NK-92 treated with Interleukin-12 subunit alpha and Interleukin-12 subunit beta, amount 100 ng/mL, for 24 hours (cell line): ENCODE measurements at regions not wholly inside any gene's neighbourhood (a gene's known extent, or its start where the extent isn't known, plus 50 kb on each side); places are given as distances from the start of the nearest gene placed in this dataset.

Experiments
- DNase-seq: peaks from one replicate; lab custom pipeline; 2025; lab: John Stamatoyannopoulos, UW

- no peak for DNase-seq
These were observed 331.3 kb downstream of the NSG2 start for GRCh38 chr5:174376726-174377373.

- DNase-seq, result no peak
These were observed 332.8 kb downstream of the NSG2 start for GRCh38 chr5:174378121-174378874.

DNA sequence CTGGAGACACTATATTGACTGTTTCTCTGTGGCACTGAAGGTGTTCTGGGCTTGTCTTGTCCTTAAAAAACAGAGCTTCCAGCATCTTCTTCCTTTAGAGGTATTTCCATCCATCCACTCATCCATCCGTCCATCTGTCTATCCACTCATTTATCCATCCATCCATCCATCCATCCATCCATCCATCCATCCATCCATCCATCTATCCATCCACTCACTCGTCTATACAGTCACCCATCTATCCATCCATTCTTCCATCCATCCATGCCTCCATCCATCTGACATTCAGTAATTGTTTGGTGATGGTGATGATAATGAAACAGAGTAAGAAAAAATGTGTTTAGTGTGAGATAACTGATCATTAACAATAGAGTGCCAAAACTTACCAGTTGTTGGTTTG lies 334.8 kb downstream of the NSG2 start:
- no peak for DNase-seq

DNA sequence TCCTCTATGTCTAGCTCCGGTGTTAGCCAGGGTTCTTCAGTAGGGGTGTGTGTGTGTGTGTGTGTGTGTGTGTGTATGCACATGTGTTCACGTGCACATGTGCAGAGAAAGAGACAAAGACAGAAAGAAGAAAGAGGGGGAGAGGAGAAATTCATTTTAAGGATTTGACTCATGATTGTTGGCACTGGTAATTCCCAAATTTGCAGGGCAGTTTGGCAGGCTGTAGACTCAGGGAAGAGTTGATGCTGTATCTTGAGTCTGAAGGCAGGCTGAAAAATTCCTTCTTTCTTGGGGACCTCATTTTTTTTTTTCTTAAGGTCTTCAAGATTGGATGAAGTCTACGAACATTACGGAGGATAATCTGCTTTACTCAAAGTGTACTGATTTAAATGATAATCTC lies 335.7 kb downstream of the NSG2 start:
- no peak for DNase-seq

DNA sequence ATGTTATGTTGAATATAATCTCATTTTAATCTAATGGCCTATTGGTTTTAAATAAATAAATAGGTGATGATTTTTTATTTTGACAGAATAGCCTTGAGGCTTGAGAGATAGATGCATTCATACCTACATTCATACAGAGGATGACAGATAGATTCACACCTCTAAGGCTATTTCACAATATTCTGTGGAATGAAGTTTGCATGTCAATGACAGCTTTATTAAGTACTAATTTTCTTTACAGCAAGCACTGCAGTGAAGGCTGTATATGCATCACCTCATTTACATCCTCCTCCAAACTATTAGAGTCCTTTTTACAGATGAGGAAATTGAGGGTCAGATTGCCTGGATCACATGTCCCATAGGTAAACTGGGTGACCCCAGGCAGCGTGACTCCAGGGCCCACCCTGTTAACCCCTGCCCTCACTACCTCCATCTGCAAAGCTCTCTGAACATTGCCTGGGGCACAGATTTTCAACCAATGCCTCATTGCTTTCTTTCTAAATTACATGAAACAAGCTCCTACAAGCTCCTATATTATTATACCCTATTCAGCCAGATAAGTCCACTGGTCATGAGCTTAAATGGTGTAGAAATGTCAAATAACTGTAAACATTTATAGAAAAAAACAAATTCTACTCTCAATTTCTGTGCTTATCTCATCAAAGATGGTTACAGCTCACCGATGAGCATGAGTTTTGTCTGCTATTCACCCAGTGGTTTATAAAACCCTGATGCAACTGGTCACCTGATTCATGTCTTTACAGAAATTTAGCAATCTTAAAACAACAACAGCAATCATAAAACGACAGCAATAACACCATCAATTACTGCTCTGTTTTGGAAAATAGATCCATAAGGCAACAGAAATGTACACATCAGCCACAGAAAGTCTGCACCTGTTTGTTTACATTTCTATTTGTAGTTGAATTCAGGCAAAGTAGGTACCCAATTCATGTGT lies 338.0 kb downstream of the NSG2 start:
- DNase-seq, result no peak

DNA sequence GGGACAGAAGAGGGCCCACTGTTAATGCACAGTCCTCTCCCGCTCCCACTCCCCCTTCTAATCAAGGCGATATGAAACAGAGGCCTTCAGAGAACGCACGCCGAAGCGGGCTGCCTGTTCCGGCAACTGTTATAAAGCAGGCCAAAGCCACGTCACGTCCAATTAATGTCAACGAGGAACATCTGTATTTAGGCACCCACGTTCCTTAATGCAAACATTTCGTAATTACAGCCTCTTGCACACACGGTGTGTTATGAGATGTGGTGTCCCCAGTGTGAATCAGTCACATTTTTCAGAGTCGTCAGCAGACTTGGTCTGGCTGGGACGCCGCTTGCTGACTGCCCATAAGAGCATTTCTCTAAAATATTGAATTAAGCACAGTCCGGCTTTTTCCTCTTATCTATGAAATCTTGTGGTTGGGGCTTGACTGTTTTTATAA lies 339.0 kb downstream of the NSG2 start:
- no peak for DNase-seq

- no peak for DNase-seq
These were observed 338.1 kb upstream of the MSX2 start for GRCh38 chr5:174386306-174386705.

DNA sequence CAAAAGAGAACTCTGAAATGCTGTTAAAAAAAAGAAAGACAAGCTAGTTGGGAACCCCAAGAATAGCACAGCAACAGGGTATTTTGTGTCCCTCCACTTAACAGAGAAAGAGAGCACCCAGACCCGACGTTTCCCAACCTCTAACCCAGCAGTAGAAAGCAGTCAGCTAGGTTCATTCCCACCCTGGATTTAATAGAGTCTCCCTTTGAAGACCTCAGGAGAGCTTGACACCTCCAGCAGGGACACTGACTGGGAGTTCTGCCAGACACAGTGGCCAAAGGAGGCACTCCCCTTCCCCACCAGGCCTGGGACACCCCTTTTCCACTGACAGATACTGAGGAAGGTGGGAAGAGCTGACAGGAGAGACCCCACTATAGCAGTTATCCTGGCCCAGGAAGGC lies 337.5 kb upstream of the MSX2 start:
- no peak for DNase-seq

DNA sequence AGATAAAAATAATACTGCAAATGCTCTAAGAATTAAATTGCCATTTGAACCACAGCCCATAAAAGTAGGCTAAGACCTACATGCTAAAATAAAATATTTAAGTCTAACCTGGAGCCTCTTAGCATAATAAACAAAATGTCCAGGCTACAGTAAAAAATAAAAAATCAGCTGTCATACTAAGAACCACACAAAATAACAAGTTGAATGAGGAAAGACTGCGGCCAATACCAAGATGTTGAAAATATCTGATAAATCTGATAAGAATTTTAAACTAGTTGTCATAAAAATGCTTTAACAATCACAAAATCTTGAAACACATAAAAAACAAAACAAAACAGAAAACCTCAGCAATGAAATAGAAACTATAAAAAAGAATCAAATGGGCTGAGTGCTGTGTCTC lies 336.9 kb upstream of the MSX2 start:
- DNase-seq, result no peak

DNA sequence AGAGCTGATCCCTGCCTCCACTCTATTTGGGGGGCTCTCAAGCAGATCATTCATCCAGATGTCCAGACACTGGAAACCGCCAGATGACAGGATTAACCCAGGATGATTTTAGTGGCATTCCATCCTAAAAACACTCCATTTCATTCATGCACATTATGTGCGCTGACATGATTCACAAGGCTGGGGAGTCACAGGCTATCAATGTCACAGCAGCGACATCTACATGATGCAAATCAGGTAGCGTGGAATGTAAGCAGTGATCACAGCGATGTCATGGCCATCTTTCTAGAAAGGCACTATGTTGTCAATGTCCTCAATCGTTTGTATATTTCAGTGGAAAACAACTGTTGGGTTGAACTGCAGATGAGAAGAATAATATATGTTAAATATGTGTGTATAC lies 331.5 kb upstream of the MSX2 start:
- DNase-seq, result no peak

DNA sequence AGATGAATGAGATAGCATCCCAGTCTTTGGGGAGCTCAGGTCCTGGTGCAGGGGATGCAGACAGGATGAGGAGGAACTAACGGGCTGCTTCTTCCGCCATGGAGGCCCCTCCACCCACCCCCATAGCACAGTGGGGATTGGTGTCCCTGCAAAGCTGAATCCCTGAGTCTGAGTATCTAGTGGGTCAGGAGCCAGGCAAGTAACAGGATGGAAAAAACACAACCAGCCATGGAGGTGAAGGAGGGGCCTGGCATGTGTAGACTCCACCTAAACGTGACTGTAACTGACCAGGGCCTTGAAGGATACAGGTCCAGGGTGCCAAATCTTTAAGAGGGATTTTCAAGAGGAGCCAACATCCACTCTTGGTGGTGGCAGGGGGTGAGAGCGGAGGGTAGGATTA lies 327.8 kb upstream of the MSX2 start:
- DNase-seq, result no peak

DNA sequence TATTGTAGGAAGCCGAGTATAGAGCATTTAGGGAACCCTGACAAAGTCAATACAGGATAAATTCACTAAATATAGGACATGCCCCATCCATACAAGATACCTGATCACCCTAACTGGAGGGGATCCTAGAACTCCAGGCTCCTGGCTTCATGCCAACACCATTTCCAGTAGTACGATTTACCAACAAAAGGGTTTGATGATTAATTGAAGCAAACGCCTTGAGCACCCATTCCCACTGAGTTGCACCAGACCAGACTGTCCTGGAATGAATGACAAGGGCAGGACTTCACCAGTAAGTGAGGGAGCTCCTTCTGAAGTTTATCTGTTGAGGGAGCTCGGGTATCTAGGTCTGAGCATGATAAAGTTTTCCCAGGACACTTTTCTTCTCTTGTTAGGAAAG lies 327.2 kb upstream of the MSX2 start:
- no peak for DNase-seq

GRCh38 chr5:174398171-174398570 lies 326.2 kb upstream of the MSX2 start:
- no peak for DNase-seq

- no peak for DNase-seq
These were observed 325.0 kb upstream of the MSX2 start for GRCh38 chr5:174399411-174399810.

DNA sequence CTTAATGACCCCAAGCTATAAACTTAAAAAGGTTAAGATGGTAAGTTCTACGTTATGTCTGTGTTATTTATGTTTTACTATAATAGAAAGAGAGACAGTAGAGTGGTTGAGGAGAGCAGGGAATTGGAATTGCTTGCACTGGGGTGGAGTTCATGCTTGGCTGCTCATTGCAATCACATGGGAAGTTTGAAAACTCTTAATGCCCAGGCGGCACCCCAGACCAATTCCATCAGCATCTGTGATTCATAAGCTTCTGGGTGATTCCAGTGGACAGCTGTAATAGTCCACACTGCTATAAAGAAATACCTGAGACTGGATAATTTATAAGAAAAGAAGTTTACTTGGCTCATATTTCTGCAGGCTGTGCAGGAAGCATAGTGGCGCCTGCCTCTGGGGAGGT lies 323.9 kb upstream of the MSX2 start:
- DNase-seq, result no peak

- DNase-seq, result no peak
These were observed 322.6 kb upstream of the MSX2 start for GRCh38 chr5:174401793-174402192.

DNA sequence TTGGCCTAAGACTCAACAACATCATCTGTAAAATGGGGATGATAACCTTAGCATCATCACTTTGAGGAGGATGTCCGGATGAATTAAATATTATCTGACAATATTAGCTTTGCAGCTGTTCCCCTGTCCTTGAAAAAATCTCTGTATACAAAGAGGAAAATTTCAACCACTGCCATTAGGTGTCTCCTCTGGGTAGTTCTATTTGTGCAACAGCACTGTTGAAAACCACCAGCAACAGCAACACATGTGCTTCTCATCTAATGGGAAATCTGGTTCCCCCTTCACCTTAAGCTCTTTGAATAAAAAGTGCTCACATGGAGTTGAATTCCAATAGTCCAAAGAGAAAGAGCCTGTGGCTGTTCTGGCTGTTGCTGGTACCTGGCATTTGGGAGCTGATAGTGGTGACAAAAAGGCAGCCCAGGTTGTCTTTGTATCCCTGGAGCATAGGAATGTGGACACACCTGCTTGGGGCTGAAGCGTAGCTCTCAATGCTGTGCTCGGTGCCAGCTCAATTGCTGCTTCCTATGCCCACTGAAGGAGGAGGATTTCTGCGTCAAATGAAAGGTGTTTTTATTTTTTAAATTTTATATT lies 322.1 kb upstream of the MSX2 start:
- no peak for DNase-seq

DNA sequence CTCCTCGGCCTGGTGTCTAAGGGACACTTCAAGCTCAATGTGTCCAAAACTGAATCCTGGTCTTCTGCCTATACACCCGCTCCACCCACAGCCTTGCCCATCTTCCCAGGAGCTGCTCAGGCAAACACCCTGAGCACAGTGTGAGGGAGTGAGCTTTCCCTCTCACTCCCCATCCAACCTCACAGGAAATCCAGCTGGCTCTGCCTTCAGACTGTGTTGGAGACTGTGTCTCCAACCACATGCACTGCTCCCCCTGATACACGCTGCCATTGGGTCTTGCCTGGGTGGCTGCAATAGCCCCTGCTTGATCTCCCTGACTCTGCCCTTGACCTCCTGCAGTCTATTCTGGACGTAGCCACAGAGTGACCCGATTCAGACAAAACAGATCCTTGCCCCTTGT lies 319.5 kb upstream of the MSX2 start:
- no peak for DNase-seq

- DNase-seq, result no peak
These were observed 315.3 kb upstream of the MSX2 start for GRCh38 chr5:174409070-174409469.

- DNase-seq, result no peak
These were observed 314.4 kb upstream of the MSX2 start for GRCh38 chr5:174409971-174410370.

GRCh38 chr5:174410716-174411478 lies 313.5 kb upstream of the MSX2 start:
- no peak for DNase-seq

GRCh38 chr5:174411479-174411819 lies 312.9 kb upstream of the MSX2 start:
- no peak for DNase-seq
